HCT116 (cell line): ENCODE measurements at regions not wholly inside any gene's neighbourhood (a gene's known extent, or its start where the extent isn't known, plus 50 kb on each side); places are given as distances from the start of the nearest gene placed in this dataset.

Experiments used
- ATAC-seq: fragments of 200-7000 bp; cut with Tn5 transposase; 2 replicates; pipeline ENCODE4 v1.9.1; 2020; ENCODE audit warnings: mild to moderate bottlenecking, moderate library complexity
- BruUV-seq: library from RNA; stranded (reverse); fragments of 400-500 nt; replicated peaks from 2 replicates; lab custom pipeline; 2021; lab: Mats Ljungman, UMichigan
- CTCF ChIA-PET: fragments of 300-600 bp; sonication (Branson Sonifier 250); formaldehyde crosslinking; loops from one replicate; lab custom pipeline; 2021; ENCODE audit warnings: antibody characterized with exemption; lab: Charles Lee
- POLR2A ChIA-PET: fragments of 300-600, 350-600 bp; sonication (Branson Sonifier 250); formaldehyde crosslinking; loops from one replicate; lab custom pipeline; 2021; ENCODE audit warnings: antibody characterized with exemption; lab: Charles Lee
- RAD21 ChIA-PET, 2 experiments: fragments of 300-600 bp; sonication (Branson Sonifier 250); formaldehyde crosslinking; loops; one replicate each; lab custom pipeline; 2023; ENCODE audit warnings: low total read pairs in 2 of 2; ENCODE audit not compliant: uncharacterized antibody in 2 of 2, unreplicated experiment in 2 of 2, low non-redundant PET in 1 of 2; lab: Charles Lee
- DNase-seq: peaks from one replicate; pipeline ENCODE4 v3.0.0-alpha.2; 2010; ENCODE audit warnings: low read depth, low spot score
- H2AFZ ChIP-seq: fragments of 200-600 bp; shearing (Covaris generic), sonication (generic); 2 replicates; pipeline ENCODE4 v1.6.1; 2017; ENCODE audit warnings: low read depth, mixed run types, mixed read lengths, antibody characterized with exemption, low read length; ENCODE audit not compliant: poor library complexity, severe bottlenecking
- H3K27ac ChIP-seq: 2 replicates; pipeline ENCODE4 v1.5.1; 2012; ENCODE audit warnings: low read depth, low read length
- H3K27me3 ChIP-seq: fragments of 200-600 bp; sonication (generic); 2 replicates; pipeline ENCODE4 v1.6.1; 2016; ENCODE audit warnings: mixed run types, low read length, mixed read lengths; ENCODE audit not compliant: insufficient read depth
- H3K36me3 ChIP-seq, 2 experiments: fragments of 200-500 bp in 1 of 2; fragments of 200-600 bp in 1 of 2; sonication (Bioruptor generic) in 1 of 2; sonication (generic) in 1 of 2; 2 replicates each; pipeline versions ENCODE4 v1.5.1 to v1.6.1; 2014 to 2016; ENCODE audit warnings: low read length in 2 of 2, inconsistent platforms in 1 of 2, mixed read lengths in 1 of 2, mixed run types in 1 of 2; ENCODE audit not compliant: insufficient read depth in 2 of 2, control insufficient read depth in 1 of 2
- H3K4me1 ChIP-seq, 2 experiments: fragments of 200-600 bp in 1 of 2; sonication (generic) in 1 of 2; 2 replicates each; pipeline versions ENCODE4 v1.5.1 to v1.6.1; 2012 to 2017; ENCODE audit warnings: low read length in 2 of 2, inconsistent platforms in 1 of 2, mild to moderate bottlenecking in 1 of 2, mixed read lengths in 1 of 2, mixed run types in 1 of 2, moderate library complexity in 1 of 2; ENCODE audit not compliant: insufficient read depth in 2 of 2, control insufficient read depth in 1 of 2
- H3K4me2 ChIP-seq: fragments of 200-600 bp; sonication (generic); 2 replicates; pipeline ENCODE4 v1.6.1; 2017; ENCODE audit warnings: mixed run types, low read length, mixed read lengths
- H3K4me3 ChIP-seq, 2 experiments: fragments of 200-600 bp in 1 of 2; sonication (generic) in 1 of 2; replicated peaks in 1 of 2; 2 replicates each; pipeline ENCODE4 v1.5.1; 2011 to 2016; ENCODE audit warnings: low read length in 2 of 2, control low read depth in 1 of 2, low read depth in 1 of 2, mild to moderate bottlenecking in 1 of 2, mixed read lengths in 1 of 2, mixed run types in 1 of 2
- H3K79me2 ChIP-seq: fragments of 200-600 bp; sonication (generic); 2 replicates; pipeline ENCODE4 v1.6.1; 2017; ENCODE audit warnings: mild to moderate bottlenecking, mixed run types, low read length, moderate library complexity, mixed read lengths; ENCODE audit not compliant: insufficient read depth
- H3K9ac ChIP-seq: fragments of 200-600 bp; sonication (generic); 2 replicates; pipeline ENCODE4 v1.6.1; 2016; ENCODE audit warnings: low read length, mixed read lengths
- H3K9me2 ChIP-seq: fragments of 200-600 bp; sonication (generic), shearing (Covaris generic); 2 replicates; pipeline ENCODE4 v1.6.1; 2017; ENCODE audit warnings: mixed run types, mild to moderate bottlenecking, moderate library complexity; ENCODE audit not compliant: insufficient read depth
- H3K9me3 ChIP-seq, 2 experiments: fragments of 200-500 bp in 1 of 2; fragments of 200-600 bp in 1 of 2; sonication (Bioruptor generic) in 1 of 2; sonication (generic) in 1 of 2; 2 replicates each; pipeline ENCODE4 v1.6.1; 2014 to 2017; ENCODE audit warnings: low read length in 2 of 2, mixed read lengths in 2 of 2, inconsistent platforms in 1 of 2, low read depth in 1 of 2, mild to moderate bottlenecking in 1 of 2, mixed run types in 1 of 2, moderate library complexity in 1 of 2; ENCODE audit not compliant: control insufficient read depth in 1 of 2, insufficient read depth in 1 of 2
- H4K20me1 ChIP-seq: fragments of 200-600 bp; sonication (generic), shearing (Covaris generic); 2 replicates; pipeline ENCODE4 v1.6.1; 2017; ENCODE audit warnings: mixed run types, mild to moderate bottlenecking, moderate library complexity; ENCODE audit not compliant: insufficient read depth
- ATF3 ChIP-seq: IDR thresholded peaks from 2 replicates; pipeline ENCODE4 v1.6.1; 2012
- CBX3 ChIP-seq: IDR thresholded peaks from 2 replicates; pipeline ENCODE4 v1.6.1; 2012; ENCODE audit warnings: low read depth
- CEBPB ChIP-seq: IDR thresholded peaks from 2 replicates; pipeline ENCODE4 v1.6.1; 2012; ENCODE audit warnings: low read depth
- CTCF ChIP-seq, 3 experiments: fragments of 200-600 bp in 1 of 3; sonication (generic) in 1 of 3; IDR thresholded peaks in 2 of 3; conservative IDR thresholded peaks in 1 of 3; 2 replicates each; pipeline ENCODE4 v1.5.1; 2012 to 2017; ENCODE audit warnings: low read depth in 2 of 3, low read length in 2 of 3, antibody characterized with exemption in 1 of 3, borderline replicate concordance in 1 of 3, control low read depth in 1 of 3, mild to moderate bottlenecking in 1 of 3, mixed read lengths in 1 of 3, mixed run types in 1 of 3, moderate library complexity in 1 of 3; ENCODE audit not compliant: insufficient read depth in 1 of 3
- EGR1 ChIP-seq: IDR thresholded peaks from 2 replicates; pipeline ENCODE4 v1.6.1; 2012; ENCODE audit warnings: low read depth
- ELF1 ChIP-seq: IDR thresholded peaks from 2 replicates; pipeline ENCODE4 v1.6.1; 2012; ENCODE audit warnings: low read depth, borderline replicate concordance
- EZH2 ChIP-seq: fragments of 200-600 bp; sonication (generic); IDR thresholded peaks from 2 replicates; pipeline ENCODE4 v1.6.1; 2017; ENCODE audit warnings: antibody characterized with exemption, mixed run types
- EZH2phosphoT487 ChIP-seq: fragments of 200-600 bp; IDR thresholded peaks from 2 replicates; pipeline ENCODE4 v1.6.1; 2018; ENCODE audit warnings: antibody characterized with exemption, borderline replicate concordance
- FOSL1 ChIP-seq: IDR thresholded peaks from 2 replicates; pipeline ENCODE4 v1.6.1; 2012; ENCODE audit warnings: low read depth
- MAX ChIP-seq: IDR thresholded peaks from 2 replicates; pipeline ENCODE4 v1.6.1; 2012
- POLR2A ChIP-seq: IDR thresholded peaks from 2 replicates; pipeline ENCODE4 v1.7.0; 2011; ENCODE audit warnings: borderline replicate concordance; ENCODE audit not compliant: insufficient read depth, insufficient read length; ENCODE audit errors: extremely low read depth
- POLR2AphosphoS5 ChIP-seq: IDR thresholded peaks from 2 replicates; pipeline ENCODE4 v1.6.1; 2011; ENCODE audit warnings: mild to moderate bottlenecking, low read depth, low read length, moderate library complexity
- RAD21 ChIP-seq: IDR thresholded peaks from 2 replicates; pipeline ENCODE4 v1.6.1; 2012; ENCODE audit warnings: low read depth, mild to moderate bottlenecking
- SIN3A ChIP-seq: IDR thresholded peaks from 2 replicates; pipeline ENCODE4 v1.6.1; 2012; ENCODE audit warnings: low read depth
- SP1 ChIP-seq: IDR thresholded peaks from 2 replicates; pipeline ENCODE4 v1.6.1; 2012; ENCODE audit warnings: low read depth
- SRF ChIP-seq: IDR thresholded peaks from 2 replicates; pipeline ENCODE4 v1.6.1; 2012; ENCODE audit warnings: low read depth
- YY1 ChIP-seq: IDR thresholded peaks from 2 replicates; pipeline ENCODE4 v1.6.1; 2011; ENCODE audit warnings: low read length, low read depth, moderate library complexity, mild to moderate bottlenecking; ENCODE audit not compliant: insufficient replicate concordance; ENCODE audit errors: extremely low read depth
- ZFX ChIP-seq: fragments of 450-650 bp; IDR thresholded peaks from 2 replicates; pipeline ENCODE4 v1.6.1; 2017
- intact Hi-C: fragments of 100-400 bp; cut with micrococcal nuclease; formaldehyde crosslinking; loops from 2 replicates; pipeline ENCODE4 v1.10.0; 2022

- H2AFZ ChIP-seq: no peak overlapping the region
- no peaks in the 10 kb centered on the region for H3K9me3 ChIP-seq
- H3K4me2 ChIP-seq: no peak overlapping the region
- intact Hi-C loops: no loop called here
- no peaks in the 10 kb centered on the region for H3K79me2 ChIP-seq
- TF ChIP-seq POLR2A (no peak), CTCF (IDR thresholded peaks at IDR 0.05 in 2 of 3, conservative IDR thresholded peaks at IDR 0.05 in 1 of 3; ENCODE audit: borderline replicate concordance in 1 of 3, insufficient read depth in 1 of 3, low read depth in 2 of 3, low read length in 2 of 3) (no peak), EGR1 (no peak)
- H3K9me2 ChIP-seq: no peaks in the 10 kb centered on the region
- ChIA-PET POLR2A (no interaction called here), CTCF (no interaction called here), RAD21 (no interaction called here)
- peaks cover 11 to 16% of the 10 kb centered on the region in 2 experiments for H3K4me1 ChIP-seq
- no peak overlapping the region for H3K4me3 ChIP-seq
- no peak for ATAC-seq
- DNase-seq: no peak
- no peak overlapping the region for H3K9ac ChIP-seq
- H4K20me1 ChIP-seq: no peaks in the 10 kb centered on the region
- no peaks in the 10 kb centered on the region for H3K27me3 ChIP-seq
- no peaks in the 10 kb centered on the region for H3K36me3 ChIP-seq
- H3K27ac ChIP-seq: no peak overlapping the region
- BruUV-seq: no TSS peak
These were observed 76.6 kb upstream of the DLG1 start for GRCh38 chr3:197375001-197375441.

- POLR2A ChIA-PET: no interaction called here
- TF ChIP-seq EZH2 (no peak), CTCF (IDR thresholded peaks at IDR 0.05 in 2 of 3, conservative IDR thresholded peaks at IDR 0.05 in 1 of 3; ENCODE audit: borderline replicate concordance in 1 of 3, insufficient read depth in 1 of 3, low read depth in 2 of 3, low read length in 2 of 3) (no peak), SP1 (no peak), CBX3 (no peak), ATF3 (no peak), MAX (no peak), FOSL1 (no peak), CEBPB (no peak), ZFX (no peak), EZH2phosphoT487 (no peak), POLR2AphosphoS5 (no peak), SRF (no peak), RAD21 (no peak), ELF1 (no peak), SIN3A (no peak), YY1 (no peak), POLR2A (no peak)
These were observed 74.7 kb upstream of the DLG1 start for GRCh38 chr3:197373096-197373495.

More at GRCh38 chr3:197373096-197373495, 74.7 kb upstream of the DLG1 start:
- Histone ChIP-seq H3K79me2 (no peaks in the 10 kb centered on the region), H3K9me3 (no peaks in the 10 kb centered on the region), H3K4me2 (no peak overlapping the region), H4K20me1 (no peaks in the 10 kb centered on the region), H3K9ac (no peak overlapping the region), H3K27ac (no peak overlapping the region), H3K27me3 (no peaks in the 10 kb centered on the region), H3K4me1 (peaks cover 11 to 16% of the 10 kb centered on the region in 2 experiments), H3K9me2 (no peaks in the 10 kb centered on the region), H3K36me3 (no peaks in the 10 kb centered on the region), H2AFZ (no peak overlapping the region), H3K4me3 (no peak overlapping the region)
- intact Hi-C loops: no loop called here
- DNase-seq: no peak
- CTCF ChIA-PET: no interaction called here
- BruUV-seq: no TSS peak
- RAD21 ChIA-PET: no interaction called here
- no peak for ATAC-seq
